ENCODE measurements at regions not wholly inside any gene's neighbourhood (a gene's known extent, or its start where the extent isn't known, plus 50 kb on each side); places are given as distances from the start of the nearest gene placed in this dataset.

DNA sequence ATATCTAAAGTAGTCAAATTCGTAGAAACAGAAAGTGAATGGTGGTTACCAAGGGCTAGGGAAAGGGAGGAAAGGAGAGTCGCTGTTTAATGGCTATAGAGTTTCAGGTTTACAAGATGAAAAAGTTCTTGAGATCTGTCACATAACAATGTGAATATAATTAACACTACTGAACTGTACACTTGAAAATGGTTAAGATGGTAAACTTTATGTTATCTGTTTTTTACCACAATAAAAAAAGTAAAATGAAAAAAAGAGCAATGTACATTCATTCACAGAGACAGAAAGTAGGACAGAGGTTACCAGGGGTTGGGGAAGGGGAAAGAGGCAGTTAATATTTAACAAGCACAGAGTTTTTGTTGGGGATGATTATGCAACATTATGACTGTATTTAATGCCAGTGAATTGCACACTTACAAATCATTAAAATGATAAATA is 53.3 kb upstream of the SEC16B start:
- Mint-ChIP-seq H3K9me3 (peaks cover 0 to 10% (median 7%) of the 10 kb centered on the region in 7 donors), H3K4me3 (no peak overlapping the region), H3K36me3 (peaks cover 53 to 74% of the 10 kb centered on the region in 2 donors), H3K4me1 (peaks cover 2% of the 10 kb centered on the region), H3K27me3 (ENCODE audit: low read depth in 3 of 3) (peaks cover 0 to 2% (median 0%) of the 10 kb centered on the region in 3 donors), H3K27ac (peak overlapping the region in 2 of 7 donors; percentile 9 to 66)
- Histone ChIP-seq H3K9me3 (replicated peaks in 1 of 2; ENCODE audit: control insufficient read depth in 1 of 2, insufficient read depth in 1 of 2, low read length in 2 of 2) (peaks cover 0 to 3% of the 10 kb centered on the region in 2 donors), H3K36me3 (replicated peaks in 1 of 2; ENCODE audit: control insufficient read depth in 1 of 2, insufficient read depth in 2 of 2, low read length in 2 of 2) (peaks cover 28 to 37% of the 10 kb centered on the region in 2 donors), H3K79me2 (ENCODE audit: insufficient read depth, low read length) (no peaks in the 10 kb centered on the region), H3K4me1 (ENCODE audit: control insufficient read depth in 1 of 2, insufficient read depth in 2 of 2, low read length in 2 of 2) (no peaks in the 10 kb centered on the region), H3K9ac (ENCODE audit: insufficient read depth, low read length, poor library complexity, severe bottlenecking) (no peak overlapping the region), H3K27ac (ENCODE audit: low read depth in 1 of 2, low read length in 2 of 2) (no peak overlapping the region), H3K4me2 (replicated peaks; ENCODE audit: extremely low read depth, low read length, poor library complexity, severe bottlenecking) (no peak overlapping the region), H2AFZ (ENCODE audit: insufficient read depth, low read depth, low read length, poor library complexity, severe bottlenecking) (no peak overlapping the region), H3K4me3 (replicated peaks in 1 of 3; ENCODE audit: low read depth in 2 of 3, low read length in 3 of 3) (no peak overlapping the region), H3K27me3 (ENCODE audit: control insufficient read depth in 2 of 2, insufficient read depth in 2 of 2, low read length in 2 of 2) (no peaks in the 10 kb centered on the region), H4K20me1 (ENCODE audit: insufficient read depth, low read length) (no peaks in the 10 kb centered on the region)
- WGBS (ENCODE audit: insufficient coverage), result no CpG with 5 or more reads among the region's 2 CpGs
- DNase-seq, result no peak
- TF ChIP-seq, protein P1, sequence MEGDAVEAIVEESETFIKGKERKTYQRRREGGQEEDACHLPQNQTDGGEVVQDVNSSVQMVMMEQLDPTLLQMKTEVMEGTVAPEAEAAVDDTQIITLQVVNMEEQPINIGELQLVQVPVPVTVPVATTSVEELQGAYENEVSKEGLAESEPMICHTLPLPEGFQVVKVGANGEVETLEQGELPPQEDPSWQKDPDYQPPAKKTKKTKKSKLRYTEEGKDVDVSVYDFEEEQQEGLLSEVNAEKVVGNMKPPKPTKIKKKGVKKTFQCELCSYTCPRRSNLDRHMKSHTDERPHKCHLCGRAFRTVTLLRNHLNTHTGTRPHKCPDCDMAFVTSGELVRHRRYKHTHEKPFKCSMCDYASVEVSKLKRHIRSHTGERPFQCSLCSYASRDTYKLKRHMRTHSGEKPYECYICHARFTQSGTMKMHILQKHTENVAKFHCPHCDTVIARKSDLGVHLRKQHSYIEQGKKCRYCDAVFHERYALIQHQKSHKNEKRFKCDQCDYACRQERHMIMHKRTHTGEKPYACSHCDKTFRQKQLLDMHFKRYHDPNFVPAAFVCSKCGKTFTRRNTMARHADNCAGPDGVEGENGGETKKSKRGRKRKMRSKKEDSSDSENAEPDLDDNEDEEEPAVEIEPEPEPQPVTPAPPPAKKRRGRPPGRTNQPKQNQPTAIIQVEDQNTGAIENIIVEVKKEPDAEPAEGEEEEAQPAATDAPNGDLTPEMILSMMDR (IDR thresholded peaks at IDR 0.05), result no peak
- intact Hi-C loops (cut with micrococcal nuclease), result no loop called here

DNA sequence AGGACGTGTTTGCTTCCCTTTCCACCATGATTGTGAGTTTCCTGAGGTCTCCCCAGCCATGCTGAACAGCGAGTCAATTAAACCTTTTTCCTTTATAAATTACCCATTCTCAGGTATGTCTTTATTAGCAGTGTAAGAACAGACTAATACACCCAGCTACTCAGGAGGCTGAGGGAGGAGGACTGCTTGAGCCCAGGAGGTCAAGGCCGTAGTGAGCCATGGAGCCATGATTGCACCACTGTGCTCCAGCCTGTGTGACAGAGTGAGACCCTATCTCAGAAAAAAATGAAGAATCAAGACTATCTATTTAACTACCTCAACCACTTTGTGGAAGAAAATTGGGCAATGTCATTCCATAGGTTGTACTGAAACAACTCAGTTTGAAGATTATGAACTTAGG is 54.6 kb upstream of the SEC16B start:
- no peak for DNase-seq
- H3K4me3 ChIP-seq (replicated peaks in 1 of 3; ENCODE audit: low read depth in 2 of 3, low read length in 3 of 3), result no peak overlapping the region
- peaks cover 0 to 3% of the 10 kb centered on the region in 2 donors for H3K9me3 ChIP-seq (replicated peaks in 1 of 2; ENCODE audit: control insufficient read depth in 1 of 2, insufficient read depth in 1 of 2, low read length in 2 of 2)
- no peaks in the 10 kb centered on the region for H3K27me3 ChIP-seq (ENCODE audit: control insufficient read depth in 2 of 2, insufficient read depth in 2 of 2, low read length in 2 of 2)
- Mint-ChIP-seq H3K9me3 (peaks cover 0 to 8% (median 4%) of the 10 kb centered on the region in 7 donors), H3K27me3 (ENCODE audit: low read depth in 3 of 3) (peaks cover 0 to 2% (median 0%) of the 10 kb centered on the region in 3 donors), H3K4me1 (peaks cover 2% of the 10 kb centered on the region), H3K27ac (no peak overlapping the region), H3K4me3 (no peak overlapping the region), H3K36me3 (peaks cover 46 to 61% of the 10 kb centered on the region in 2 donors)
- intact Hi-C loops (cut with micrococcal nuclease), result no loop called here
- peaks cover 25 to 33% of the 10 kb centered on the region in 2 donors for H3K36me3 ChIP-seq (replicated peaks in 1 of 2; ENCODE audit: control insufficient read depth in 1 of 2, insufficient read depth in 2 of 2, low read length in 2 of 2)
- no CpG with 5 or more reads among the region's 3 CpGs for WGBS (ENCODE audit: insufficient coverage)
- no peaks in the 10 kb centered on the region for H3K4me1 ChIP-seq (ENCODE audit: control insufficient read depth in 1 of 2, insufficient read depth in 2 of 2, low read length in 2 of 2)
- no peak overlapping the region for H2AFZ ChIP-seq (ENCODE audit: insufficient read depth, low read depth, low read length, poor library complexity, severe bottlenecking)
- TF ChIP-seq, protein P1 (IDR thresholded peaks at IDR 0.05), result no peak
- H3K9ac ChIP-seq (ENCODE audit: insufficient read depth, low read length, poor library complexity, severe bottlenecking), result no peak overlapping the region
- no peak overlapping the region for H3K27ac ChIP-seq (ENCODE audit: low read depth in 1 of 2, low read length in 2 of 2)
- no peaks in the 10 kb centered on the region for H4K20me1 ChIP-seq (ENCODE audit: insufficient read depth, low read length)
- no peaks in the 10 kb centered on the region for H3K79me2 ChIP-seq (ENCODE audit: insufficient read depth, low read length)
- H3K4me2 ChIP-seq (replicated peaks; ENCODE audit: extremely low read depth, low read length, poor library complexity, severe bottlenecking), result no peak overlapping the region

All from CD14-positive monocyte (primary cell).